Left kidney (tissue), 1 donor: ENCODE measurements at regions not wholly inside any gene's neighbourhood (a gene's known extent, or its start where the extent isn't known, plus 50 kb on each side); places are given as distances from the start of the nearest gene placed in this dataset.
"Not testable (repeated sequence)": the region's sequence is repeated elsewhere in the genome, so short reads cannot be mapped to it uniquely, and the experiment has no call there.

Experiments
- DNase-seq: peaks from one replicate; pipeline ENCODE4 v3.0.0-alpha.2; 2013

DNA sequence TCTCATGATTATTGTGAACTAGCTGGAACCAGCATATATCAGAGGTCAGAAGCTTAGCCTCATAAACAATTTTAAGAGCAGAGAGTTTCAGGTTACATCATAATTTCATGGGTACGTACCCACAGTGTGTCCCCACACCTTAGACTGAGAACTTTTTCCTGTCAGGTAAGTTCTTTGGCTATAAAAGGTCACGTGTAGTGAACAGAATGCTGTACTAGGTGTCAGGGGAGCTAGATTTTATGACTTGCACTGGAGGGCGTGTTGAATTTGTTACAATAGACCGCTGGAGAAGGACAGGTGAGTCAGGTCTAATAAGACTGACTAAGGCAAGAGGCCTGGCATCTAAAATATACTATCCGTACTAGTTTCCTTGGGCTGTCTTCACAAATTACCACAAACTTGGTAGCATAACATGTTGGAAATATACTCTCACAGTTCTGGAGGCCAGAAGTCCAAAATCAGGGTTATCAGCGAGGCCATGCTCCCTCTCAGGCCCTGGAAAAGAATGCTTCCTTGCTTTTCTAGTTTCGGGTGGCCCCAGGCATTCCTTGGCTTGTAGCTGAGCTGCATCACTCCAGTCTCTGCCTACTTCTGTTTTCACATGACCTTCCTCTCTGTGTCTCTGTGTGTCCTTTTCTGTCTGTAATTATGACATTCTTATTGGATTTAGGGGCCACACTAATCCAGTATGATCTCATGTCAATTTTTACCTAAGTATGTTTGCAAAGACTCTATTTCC is 512.0 kb upstream of the NR3C2 start:
- no peak for DNase-seq

DNA sequence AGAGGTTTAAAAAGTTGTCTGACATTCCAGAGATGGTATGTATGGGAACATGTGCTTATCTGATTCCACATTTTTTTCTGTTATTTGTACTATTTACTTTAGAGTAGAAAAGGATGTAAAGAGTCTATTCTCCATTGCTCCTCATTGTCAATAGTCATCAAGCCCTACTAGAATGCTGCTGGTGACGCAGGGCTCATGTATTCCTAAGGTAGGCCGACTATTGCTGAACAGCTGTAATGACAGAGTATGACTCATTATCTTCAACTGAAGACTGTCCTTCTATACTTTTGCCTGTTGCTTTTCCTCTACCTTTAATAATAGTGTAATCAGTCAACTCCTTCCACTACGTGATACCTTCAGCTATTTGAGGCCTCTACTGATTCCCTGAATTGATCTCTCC is 509.1 kb upstream of the NR3C2 start:
- DNase-seq: no peak

DNA sequence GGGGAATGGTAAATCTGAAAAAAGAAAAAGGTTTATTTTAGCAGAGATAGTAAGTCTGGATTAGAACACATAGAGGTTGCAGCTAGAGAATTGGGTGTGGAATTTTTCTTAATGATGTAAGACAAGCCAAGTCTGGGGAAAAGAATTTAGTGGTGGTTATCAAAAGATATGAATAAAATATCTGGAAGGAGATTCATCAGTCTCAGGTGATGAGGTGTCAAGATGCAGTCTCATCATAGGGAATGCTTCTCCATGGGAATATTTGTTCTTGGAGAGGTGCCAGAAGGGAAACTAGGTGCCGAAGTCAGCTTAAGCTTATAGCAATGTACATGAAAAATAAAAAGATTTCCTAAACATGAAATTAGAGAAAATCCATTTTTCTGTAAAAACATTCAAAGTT is 504.1 kb upstream of the NR3C2 start:
- no peak for DNase-seq

DNA sequence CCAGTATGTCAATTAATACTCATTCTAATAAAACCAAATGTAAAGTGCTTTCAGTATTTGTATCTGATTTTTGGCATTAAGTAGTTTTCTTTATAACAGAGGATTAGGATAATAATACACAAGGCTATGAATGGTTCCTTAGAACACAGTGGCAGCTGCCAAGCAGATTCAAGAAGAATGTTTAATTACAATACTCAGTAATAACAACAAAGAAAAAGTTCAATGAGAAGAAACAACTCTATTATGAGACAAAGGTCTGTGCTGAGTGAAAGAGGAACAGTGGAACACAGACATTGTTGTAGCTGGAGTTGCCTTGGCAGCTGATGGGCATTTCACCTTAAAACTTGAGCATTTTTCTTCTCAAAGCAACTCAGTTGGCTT is 502.6 kb upstream of the NR3C2 start:
- DNase-seq: no peak

DNA sequence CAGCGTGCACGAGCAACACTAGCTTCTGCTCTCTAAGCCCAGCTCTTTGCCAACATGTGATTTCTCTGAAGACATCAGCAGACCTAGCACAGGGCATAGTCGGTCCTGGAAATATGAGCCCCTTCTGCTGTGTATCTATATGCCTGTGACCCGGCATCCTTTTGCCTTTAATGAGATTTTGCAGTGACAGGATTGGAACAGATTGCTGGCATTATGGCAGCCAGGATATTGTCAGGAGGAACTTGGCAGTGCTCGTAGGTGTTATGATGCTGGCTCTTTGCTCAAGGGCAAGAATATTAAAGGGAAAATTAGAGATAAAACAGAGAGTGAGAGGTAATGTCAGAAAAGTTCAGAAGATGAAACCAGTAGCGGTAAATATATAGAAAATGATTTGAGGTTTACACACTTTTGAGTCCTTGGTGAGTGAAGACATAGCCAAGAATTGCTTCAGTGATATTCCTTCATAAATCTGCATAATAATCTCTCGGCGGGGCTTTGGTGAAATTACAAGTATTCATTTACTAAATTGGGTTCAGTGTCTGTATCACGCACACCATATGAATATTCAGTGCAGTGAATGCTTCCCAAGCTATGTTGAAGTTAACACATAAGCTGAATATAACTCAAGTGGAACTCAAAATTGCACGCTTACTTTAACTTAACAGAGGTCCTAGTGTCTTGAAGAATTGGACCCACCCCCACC is 502.1 kb upstream of the NR3C2 start:
- no peak for DNase-seq

DNA sequence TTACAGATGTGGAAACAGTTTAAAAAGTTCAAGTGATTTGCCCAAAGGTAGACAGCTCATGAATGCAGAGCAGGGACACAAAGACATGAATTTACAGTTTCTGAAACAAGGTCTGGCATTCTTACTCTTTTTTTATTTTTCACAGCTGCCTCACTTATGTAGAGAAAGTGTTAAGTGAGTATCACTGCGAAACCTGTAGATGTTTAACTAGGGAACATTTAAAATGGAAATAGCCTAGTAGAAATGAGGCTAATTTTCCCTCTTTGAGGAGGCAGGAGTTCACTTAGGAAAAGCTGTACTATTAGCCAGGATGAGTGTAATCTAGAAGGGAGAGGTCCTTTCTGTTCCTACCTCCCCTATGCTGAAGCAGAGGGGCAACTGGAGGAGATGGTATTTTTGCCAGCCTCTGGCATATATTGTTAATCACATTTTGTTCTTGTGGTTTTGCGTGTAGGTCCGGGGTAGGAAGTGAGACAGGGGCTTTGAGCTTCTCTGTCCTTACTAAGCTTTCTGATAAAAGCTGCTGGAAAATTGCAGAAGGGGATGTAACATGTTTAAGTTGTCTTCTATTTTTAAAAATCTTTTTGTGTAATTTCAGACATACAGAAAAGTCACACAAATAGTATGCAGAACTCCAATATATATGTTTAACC is 492.8 kb upstream of the NR3C2 start:
- no peak for DNase-seq

DNA sequence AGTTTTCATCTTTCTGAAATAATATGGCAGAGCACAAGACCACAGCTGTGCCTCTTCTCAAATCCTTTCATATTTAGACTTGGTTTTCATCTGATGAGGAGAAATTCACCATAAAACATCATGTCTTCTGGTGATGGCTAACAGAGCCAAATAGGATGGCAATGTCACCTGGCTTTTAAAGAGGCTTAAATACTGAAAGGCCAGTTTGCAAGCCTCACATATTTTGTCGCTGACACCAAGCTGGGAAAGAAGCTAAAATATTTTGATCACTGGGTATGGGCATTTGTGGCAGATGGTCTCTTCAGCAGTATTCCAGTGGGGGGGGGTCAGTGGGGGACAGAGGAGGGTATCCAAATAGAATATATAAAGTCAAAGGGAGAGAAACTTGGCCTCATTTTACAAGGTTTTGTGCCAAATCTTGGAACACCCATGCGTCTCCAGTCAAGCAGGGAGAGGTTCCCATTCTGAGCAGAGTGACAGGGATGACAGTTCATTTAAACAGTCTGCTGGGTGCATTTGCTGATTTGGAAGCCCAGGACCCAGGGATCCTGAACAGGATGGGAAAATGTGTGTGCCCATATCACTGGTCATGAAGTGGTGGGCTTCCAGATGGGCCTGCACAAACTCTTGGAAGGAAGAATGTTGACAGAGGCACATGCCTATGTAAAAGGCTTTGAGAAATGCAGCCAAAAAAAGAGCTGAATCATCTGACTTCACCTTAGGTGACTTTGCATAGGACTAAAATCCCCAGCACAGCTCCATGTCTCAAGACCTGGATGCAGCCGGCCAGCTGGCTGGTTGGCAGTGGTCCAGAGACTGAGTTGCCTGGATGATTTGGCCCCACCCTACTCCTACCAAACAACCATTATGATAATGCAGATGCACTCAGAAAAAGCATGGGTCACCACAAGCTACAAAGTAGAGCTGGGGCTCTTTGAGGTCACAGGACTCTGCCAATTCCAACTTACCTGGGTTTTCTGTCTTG is 484.4 kb upstream of the NR3C2 start:
- DNase-seq: no peak

DNA sequence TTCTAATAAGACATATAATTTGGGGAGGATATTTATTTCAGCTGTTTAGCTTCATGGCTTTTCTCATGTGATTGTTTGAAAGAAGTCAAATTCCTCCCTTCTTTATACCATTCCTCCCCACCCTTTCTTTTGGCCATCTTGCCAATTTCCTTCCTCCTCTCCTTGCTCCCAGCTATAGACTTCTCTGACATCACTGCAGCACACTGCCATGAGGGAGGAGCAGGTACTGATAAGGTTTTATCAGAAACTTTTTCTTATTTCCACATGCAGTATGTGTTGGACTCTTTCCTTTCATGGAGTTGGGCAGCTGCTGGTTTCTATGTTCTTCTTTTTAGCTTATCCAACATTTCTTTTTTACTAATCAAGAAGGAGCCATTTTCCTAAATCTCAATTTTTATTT is 481.7 kb upstream of the NR3C2 start:
- no peak for DNase-seq

DNA sequence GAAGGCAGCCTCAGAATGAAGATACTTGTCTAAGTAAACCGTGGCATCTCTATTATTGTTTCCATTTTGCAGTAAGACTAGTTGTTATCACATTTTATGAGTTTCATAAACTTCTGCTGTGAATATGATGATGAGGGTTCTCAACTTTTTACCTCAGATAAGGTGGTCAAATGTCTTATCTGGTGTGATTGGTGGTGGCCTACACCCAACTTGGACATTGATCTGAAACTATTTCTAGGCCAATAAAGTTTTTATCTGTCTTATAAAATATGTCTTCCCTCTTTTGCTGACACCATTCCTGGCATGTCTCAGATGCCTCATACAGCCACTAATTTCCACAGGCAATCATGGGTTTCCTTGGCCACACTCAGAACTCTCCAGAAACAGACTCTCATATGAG is 480.3 kb upstream of the NR3C2 start:
- DNase-seq: no peak

DNA sequence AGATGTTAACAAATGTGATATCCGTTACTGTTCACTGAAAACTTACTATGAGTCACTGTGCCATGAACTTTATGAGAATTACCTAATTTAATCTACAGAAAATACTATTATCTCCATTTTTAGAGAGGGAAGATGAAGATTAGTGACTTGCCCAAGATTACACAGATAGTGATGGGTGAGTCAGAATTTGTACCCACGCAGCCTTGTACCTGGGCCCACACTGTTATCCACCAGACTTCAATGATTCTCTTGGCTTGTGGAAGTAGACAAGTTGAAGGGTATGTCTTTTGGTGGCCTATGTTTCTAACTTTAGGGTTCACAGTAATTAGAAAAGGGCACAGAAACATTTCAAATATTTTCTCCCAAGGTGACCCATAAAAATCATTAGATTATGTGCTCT is 472.5 kb upstream of the NR3C2 start:
- no peak for DNase-seq

DNA sequence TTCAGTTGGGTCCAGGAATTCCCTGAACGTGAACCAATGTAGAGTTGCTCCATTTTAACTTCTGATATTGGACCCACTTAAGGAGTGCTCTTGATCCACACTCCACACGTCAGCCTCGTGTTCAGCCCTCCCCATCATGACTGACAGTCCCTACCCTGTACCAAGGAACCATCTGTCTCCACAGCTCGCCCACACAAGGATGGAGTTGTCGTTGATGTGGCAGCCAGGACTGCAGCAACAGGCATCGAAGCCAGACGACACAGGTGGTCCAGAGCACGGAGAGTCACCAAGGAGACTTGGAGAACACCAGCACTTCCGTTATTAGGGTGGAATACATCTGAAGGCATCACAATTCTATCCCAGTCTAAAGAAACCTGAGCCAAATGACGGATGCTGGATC is 472.1 kb upstream of the NR3C2 start:
- DNase-seq: no peak

DNA sequence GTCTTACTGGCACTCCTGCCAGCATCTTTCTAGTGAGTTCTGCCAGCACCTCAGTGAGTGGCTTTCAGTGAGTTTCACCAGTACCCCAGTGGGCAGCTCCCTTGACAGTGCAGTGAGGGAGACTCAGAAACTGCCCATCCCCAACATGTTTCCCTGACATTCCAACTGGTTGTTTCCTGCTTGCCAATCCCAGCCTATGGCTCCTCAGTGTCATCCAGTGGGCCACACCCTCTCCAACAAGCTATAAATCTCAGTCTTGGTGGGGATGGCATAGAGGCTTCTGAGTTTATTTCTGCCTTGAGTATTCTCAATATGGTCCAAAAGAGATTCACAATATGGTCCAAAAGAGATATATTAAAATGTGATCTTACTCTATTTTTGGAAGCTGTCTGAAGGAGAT is 461.2 kb upstream of the NR3C2 start:
- DNase-seq: no peak

DNA sequence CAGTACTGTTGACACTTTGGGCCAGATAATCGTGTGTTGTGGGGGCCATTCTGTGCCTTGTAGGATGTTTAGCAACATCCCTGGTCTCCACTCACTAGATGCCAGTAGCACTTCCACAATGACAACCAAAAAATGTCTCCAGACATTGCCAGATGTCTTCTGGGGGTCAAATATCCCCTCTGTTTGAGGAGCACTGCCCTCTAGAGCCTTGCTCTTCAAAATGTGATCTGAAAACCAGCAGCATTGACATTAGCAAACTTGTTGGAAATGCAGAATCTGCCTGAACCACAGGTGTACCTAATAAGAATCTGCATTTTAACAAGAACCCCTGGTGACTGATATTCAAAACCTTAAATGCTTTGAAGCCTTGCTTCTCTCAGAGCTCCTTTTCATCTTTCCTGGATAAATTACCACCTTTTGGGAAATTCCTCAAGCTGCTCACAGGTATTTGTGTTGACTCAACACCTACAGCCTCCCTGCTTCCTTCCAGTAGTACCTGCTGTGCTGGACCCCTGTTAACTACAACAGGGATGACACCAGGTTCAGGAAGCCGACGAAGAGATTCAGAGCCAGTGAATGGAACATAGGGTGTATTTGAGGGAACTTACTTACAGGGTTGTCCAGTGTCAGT is 459.0 kb upstream of the NR3C2 start:
- DNase-seq: no peak

DNA sequence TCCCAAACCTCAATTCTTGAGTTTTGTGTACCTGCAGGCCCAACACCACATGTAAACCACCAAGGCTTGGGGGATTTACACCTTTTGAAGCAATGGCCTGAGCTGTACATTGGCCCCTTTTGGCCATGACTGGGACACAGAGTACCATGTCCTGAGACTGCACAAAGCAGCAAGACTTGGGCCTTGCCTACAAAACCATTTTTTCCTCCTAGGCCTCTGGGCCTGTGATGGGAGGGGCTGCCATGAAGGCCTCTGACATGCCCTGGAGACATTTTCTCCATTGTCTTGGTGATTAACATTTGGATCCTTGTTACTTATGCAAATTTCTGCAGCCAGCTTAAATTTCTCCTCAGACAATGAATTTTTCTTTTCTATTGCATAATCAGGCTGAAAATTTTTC is 455.9 kb upstream of the NR3C2 start:
- DNase-seq: not testable (repeated sequence)

DNA sequence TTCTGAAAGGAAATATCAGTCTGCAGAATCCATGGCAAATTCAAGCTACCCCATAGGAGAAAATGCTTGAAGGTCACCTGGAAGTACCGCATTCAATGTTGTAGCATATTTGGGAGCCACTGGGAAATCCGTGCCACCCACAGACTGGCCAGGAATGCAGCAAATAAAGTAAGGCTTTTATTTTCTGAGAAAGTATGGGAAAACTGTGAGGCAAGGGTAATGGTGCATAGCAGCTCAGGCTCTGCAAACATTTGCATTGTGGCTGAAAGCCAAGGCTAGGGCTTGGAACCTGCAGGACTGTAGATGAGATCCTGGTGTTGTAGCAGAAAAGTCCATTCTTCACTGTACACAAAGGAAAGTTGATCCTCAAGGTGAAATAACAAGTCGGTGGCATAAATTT is 450.9 kb upstream of the NR3C2 start:
- peak; percentile 24 for DNase-seq

DNA sequence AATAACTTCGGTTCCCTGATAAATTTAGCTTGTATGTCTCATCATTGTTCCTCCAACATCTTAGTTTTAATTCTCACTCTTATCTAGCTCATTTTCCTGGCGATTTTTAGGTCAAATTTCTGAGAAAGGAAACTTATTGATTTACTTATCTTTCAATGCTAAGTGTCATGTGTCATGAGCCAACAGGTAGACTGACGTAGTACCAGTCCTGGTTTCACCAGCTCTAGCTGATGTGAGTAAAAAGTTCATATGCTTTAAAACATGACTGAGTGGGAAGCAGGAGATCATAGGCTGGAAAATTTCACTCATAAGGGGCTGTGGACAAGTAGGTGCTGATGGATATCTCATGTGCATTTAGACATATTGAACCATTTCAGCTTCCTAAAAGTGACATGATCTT is 441.7 kb upstream of the NR3C2 start:
- no peak for DNase-seq

DNA sequence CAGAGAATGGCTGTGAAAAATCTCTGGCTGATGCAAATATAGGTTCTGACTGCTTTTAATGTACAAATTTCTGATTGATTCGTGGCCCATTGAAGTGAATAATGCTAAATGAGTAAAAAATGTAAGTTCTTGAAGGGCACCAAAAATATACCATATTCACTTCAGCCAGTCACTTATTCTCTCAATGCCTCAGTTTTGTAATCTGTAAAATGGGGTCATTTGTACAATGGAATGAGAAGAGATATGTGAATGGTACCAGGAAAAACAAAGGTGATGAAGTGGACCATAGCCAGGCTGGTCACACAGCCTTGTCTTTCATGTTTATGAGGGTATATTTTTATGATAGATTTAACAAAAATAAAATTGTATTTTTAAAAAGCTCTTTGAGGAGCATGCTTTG is 441.2 kb upstream of the NR3C2 start:
- no peak for DNase-seq

DNA sequence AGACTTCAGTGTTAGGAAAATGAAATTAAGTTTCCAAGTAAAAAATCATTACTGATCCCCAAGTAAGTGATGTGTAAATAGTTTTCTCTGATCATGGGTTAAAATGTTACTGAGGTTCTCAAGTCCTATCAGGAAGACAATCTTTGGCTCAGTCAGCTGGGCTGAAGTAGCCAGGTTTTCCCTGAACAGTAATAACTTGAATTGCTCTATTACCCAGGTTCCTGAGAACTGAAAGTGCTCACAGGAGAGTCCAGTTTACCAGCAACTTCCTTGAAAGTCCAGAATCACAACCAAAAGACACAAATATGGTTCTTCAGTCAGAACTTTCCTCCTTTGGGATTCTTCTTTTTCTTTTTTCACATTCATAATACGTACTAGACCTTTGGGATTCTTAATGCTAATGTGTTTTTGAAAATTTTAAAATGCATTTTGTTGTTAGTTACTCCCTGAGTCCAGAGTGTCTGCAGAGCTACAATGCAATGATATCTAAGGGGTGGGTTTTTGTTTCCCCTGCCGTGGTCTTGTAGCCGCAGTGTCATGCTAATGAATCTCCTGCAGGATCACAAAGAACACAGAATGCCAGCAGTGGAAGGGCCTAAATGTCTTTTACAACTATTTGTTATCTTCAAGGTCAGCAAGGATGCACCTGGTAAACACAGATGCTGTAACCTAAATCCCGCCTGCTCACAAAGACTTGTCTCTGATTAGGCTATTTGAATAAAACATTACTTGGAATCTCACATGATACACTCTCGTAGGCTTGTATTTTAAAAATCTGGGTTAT is 439.8 kb upstream of the NR3C2 start:
- no peak for DNase-seq

DNA sequence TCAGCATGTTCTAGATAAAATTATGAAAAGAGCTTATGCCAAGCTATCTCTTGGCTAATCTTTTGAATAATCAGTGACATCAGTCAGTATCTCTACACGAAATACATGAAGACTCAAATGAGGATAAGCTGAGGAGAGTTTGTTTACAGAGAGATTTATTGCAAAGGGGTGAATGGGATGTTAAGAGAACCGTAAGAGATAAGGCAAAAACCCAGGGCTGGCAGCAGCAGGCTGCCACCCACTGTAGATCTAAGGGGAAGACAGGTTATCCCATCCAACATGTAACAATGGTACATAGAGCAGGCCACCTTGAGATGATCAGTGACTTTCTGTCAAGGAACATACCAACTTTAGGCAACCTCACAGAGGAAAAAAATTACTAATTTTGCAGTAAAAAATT is 432.1 kb upstream of the NR3C2 start:
- DNase-seq: no peak

DNA sequence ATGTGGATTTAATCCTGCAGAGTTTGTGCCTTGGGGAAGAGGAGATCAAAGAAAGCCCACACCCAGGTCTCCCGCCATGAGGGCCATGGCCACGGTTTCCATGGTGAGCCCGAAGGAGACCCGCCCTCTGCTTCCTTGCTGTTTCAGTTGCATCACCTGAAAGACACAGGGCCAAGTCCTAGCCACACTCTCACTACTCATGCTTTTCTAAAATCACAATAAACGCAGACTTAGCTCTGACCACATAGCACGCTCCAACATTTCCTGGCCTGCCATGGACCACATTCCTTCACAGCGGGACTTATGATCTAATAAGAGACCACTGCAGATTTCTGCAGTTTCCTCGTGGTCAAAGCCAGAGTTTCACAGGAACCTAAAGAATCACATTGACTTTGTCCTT is 426.0 kb upstream of the NR3C2 start:
- no peak for DNase-seq

DNA sequence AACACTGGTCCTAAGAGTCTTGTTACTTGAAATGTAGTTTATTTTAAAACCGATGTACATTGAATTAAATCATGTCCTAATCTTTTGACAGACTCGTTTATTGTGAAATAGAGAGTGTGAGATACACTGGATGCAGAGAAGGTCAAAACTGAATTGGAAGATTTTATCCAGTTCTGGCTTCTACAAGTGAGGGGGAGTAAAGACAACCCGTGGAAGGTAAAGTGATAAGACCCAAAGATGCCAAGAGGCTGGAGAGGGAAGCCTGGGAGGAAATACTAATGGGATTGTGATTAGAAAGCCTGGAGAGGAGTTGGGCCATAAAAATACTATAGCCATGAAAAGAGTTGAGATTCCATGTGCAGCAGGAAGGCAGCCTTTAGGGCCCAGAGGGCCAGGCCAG is 424.5 kb upstream of the NR3C2 start:
- DNase-seq: no peak
